ENCODE measurements at regions not wholly inside any gene's neighbourhood (a gene's known extent, or its start where the extent isn't known, plus 50 kb on each side); places are given as distances from the start of the nearest gene placed in this dataset.
"Not testable (repeated sequence)": the region's sequence is repeated elsewhere in the genome, so short reads cannot be mapped to it uniquely, and the experiment has no call there.

DNA sequence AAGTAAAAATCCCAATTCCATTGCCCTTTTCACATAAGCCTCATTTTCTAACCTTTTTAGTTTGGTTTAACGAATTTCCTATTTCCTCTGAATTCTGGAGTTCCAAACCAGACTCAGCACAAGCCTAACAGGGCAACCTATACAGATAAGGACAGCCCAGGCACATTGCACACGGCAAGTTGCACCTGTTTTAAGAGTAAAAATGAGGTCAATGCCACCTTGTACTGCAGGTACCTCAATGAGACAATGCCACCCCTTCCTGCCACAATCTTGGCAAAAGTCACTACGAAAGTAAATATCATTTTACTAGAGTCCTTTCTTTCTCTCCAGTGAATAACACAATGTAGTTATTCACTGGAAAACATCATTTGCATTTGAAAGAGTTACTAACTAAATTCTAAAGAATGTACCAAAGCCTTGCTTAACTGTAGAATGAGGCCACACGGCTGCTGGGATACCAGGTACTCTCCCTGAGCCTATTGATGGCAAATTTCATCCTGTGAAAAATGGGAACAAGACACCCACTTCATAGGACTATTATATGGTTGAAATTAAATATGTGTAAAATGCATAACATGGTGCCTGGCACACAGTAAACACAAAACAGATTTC, 117.2 kb upstream of the NBPF9 start:
- H3K4me3 ChIP-seq (ENCODE audit: low read depth, low read length); in situ Hi-C loops (cut with HindIII; ENCODE audit: low sequenced_read_pairs); DNase-seq (ENCODE audit: low read depth, low spot score): not testable (repeated sequence)

DNA sequence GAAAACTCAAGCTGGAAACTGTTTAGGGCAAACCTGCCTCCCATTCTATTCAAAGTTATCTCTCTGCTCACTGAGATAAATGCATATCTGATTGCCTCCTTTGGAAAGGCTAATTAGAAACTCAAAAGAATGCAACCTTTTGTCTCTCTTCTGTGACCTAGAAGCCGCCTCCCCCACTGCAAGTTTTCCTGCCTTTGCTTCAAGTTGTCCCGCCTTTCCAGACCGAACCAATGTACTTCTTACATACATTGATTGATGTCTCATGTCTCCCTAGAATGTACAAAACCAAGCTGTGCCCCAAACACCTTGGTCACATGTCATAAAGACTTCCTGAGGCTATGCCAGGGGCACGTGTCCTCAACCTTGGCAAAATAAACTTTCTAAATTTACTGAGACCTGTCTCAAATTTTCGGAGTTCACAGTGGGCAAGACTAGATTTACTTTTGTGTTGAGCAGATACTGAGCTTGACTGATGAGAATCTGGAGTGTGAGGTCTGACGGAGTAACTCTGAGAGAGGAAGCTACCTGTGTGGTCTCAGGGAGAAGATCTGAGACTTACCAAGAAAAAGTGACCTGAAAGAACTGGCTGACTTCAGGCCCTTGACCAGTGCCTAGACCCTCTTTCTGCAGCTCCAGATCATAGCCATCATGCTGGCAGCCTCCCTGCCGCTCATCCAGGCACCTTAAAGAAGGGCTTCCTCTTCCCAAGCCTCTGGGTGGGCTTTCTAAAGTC, 124.7 kb upstream of the NBPF9 start:
- DNase-seq (ENCODE audit: low read depth, low spot score); in situ Hi-C loops (cut with HindIII; ENCODE audit: low sequenced_read_pairs): not testable (repeated sequence)

DNA sequence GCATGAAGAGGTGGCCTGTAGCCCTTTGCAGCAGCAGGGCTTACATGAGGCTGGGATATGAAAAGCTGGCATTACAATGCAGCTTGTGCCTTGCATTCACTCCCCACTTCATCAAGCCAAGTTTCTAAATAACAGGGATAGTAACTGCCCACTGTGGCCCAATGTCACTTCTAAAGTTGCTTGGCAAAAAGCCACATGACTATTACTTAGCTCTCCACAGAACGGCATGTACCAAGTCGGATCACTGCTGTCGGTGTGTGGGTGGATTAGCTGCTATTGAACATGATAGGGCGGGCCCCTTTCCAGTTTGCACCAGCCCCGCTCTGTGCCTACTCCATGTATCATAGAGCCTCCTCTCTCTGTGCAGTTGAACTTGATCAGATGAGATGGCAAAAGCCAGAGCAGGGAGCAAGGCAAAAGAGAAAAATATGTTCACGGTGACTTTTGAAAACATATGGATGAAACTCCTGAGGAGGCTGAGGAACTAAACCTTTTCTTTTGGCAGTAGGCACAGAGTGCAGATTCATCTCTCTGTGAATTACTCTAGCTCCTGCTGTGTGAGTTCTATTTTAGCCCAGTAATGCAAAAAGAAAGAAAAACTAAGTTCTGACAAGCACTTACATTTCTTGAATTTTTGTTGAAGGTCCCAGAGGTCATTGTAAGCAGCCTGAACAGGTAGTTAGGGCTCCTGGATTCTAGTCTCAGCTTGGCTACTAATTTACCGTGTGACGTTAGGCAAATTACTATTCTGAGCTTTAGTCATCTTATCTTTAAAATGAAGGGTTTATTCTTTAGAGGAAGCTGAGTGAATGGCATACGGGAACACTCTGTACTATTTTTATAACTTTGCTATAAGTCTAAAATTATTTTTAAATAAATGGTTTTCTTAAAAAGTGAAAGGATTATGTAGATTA, 125.6 kb upstream of the NBPF9 start:
- H3K4me3 ChIP-seq (ENCODE audit: low read depth, low read length); DNase-seq (ENCODE audit: low read depth, low spot score); in situ Hi-C loops (cut with HindIII; ENCODE audit: low sequenced_read_pairs): not testable (repeated sequence)

More for the DNA sequence above, 124.7 kb upstream of the NBPF9 start:
- not testable (repeated sequence) for H3K4me3 ChIP-seq (ENCODE audit: low read depth, low read length)

DNA sequence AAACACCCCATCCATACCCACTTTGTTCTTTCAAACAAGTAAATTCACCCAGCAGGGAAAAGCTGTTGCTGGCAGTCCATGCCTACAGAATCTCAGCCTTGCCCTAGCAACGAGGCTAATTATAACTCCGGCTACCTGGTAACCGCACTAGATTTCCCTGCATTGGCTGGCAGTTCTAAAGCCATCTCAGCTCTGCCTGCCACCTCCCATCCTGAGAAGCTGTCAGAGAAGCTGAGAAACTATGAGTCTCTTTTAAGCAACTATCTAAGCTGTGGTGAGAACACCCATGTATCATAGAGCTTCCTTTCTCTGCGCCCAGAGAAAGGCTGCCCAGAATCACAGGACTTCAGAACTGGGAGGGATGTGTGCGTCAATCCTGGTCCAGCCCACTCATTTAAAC, 126.5 kb upstream of the NBPF9 start:
- in situ Hi-C loops (cut with HindIII; ENCODE audit: low sequenced_read_pairs); DNase-seq (ENCODE audit: low read depth, low spot score); H3K4me3 ChIP-seq (ENCODE audit: low read depth, low read length): not testable (repeated sequence)

- DNase-seq (ENCODE audit: low read depth, low spot score); H3K4me3 ChIP-seq (ENCODE audit: low read depth, low read length); in situ Hi-C loops (cut with HindIII; ENCODE audit: low sequenced_read_pairs): not testable (repeated sequence)
These were observed 131.9 kb upstream of the NBPF9 start for GRCh38 chr1:149234926-149235914.

GRCh38 chr1:149237515-149237914, 134.2 kb upstream of the NBPF9 start:
- H3K4me3 ChIP-seq (ENCODE audit: low read depth, low read length); DNase-seq (ENCODE audit: low read depth, low spot score); in situ Hi-C loops (cut with HindIII; ENCODE audit: low sequenced_read_pairs): not testable (repeated sequence)

- DNase-seq (ENCODE audit: low read depth, low spot score); in situ Hi-C loops (cut with HindIII; ENCODE audit: low sequenced_read_pairs): not testable (repeated sequence)
These were observed 136.7 kb upstream of the NBPF9 start for GRCh38 chr1:149239897-149240508.

DNA sequence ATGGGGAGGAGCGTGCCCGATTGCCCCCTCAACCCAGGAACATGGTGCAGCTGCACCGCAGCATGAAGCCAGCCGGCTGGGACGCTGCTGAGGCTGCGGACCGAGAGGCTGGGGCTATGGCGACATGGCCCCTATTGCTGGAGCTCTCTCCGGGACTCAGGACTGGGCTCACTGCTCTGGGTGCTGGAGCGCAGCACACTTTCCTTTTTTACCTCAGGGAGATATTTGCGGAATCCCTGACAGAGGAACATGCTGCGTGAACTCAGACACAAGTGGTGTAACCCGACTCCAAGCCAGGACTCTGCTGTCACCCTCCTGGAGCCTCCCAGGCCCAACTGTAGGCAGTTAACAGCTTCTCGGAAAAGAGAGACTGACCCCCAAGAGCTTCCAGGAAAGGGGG, 137.2 kb upstream of the NBPF9 start:
- in situ Hi-C loops (cut with HindIII; ENCODE audit: low sequenced_read_pairs); DNase-seq (ENCODE audit: low read depth, low spot score); H3K4me3 ChIP-seq (ENCODE audit: low read depth, low read length): not testable (repeated sequence)

More at GRCh38 chr1:149239897-149240508, 136.7 kb upstream of the NBPF9 start:
- H3K4me3 ChIP-seq (ENCODE audit: low read depth, low read length) = not testable (repeated sequence)

GRCh38 chr1:149241272-149241671, 137.9 kb upstream of the NBPF9 start:
- DNase-seq (ENCODE audit: low read depth, low spot score); H3K4me3 ChIP-seq (ENCODE audit: low read depth, low read length); in situ Hi-C loops (cut with HindIII; ENCODE audit: low sequenced_read_pairs): not testable (repeated sequence)

DNA sequence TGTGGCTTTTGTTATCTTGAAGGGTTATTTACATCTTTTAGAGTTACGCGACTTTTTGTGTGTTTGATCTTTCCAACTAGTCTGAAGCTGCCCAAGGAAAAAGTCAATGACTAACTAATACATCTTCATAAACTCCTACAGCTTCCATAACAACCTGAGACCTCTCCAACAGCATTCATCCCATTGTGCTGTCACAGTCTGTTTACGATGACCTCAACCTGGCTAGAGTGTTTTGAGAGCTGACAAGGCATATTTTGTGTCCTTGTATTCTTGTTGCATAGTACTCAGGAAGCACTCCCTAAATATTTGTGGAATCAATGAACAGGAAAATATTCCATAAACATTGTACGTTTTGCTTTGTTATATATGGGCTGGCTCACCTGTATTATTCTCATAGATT, 140.2 kb upstream of the NBPF9 start:
- DNase-seq (ENCODE audit: low read depth, low spot score); H3K4me3 ChIP-seq (ENCODE audit: low read depth, low read length); in situ Hi-C loops (cut with HindIII; ENCODE audit: low sequenced_read_pairs): not testable (repeated sequence)

DNA sequence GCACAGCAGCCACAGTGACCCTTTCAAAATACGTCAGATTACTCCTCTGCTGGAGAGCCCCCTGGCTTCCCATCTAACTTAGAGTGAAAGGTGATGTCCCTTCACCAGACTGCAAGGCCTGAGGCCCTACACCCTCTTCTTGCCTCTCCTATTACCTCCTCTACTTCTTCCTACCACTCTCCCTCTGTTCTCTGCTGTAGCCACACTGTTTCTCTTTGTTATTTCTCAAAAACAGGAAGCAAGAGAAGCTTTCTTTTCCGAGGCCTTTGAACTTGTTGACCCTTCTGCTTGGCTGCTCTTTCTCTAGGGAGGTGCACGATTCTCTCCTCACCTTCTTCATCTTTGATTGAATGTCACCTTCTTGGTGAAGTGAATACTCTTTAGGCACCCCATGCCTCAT, 141.3 kb upstream of the NBPF9 start:
- in situ Hi-C loops (cut with HindIII; ENCODE audit: low sequenced_read_pairs); DNase-seq (ENCODE audit: low read depth, low spot score); H3K4me3 ChIP-seq (ENCODE audit: low read depth, low read length): not testable (repeated sequence)

- in situ Hi-C loops (cut with HindIII; ENCODE audit: low sequenced_read_pairs); H3K4me3 ChIP-seq (ENCODE audit: low read depth, low read length); DNase-seq (ENCODE audit: low read depth, low spot score): not testable (repeated sequence)
These were observed 142.9 kb upstream of the NBPF9 start for GRCh38 chr1:149246212-149246611.

DNA sequence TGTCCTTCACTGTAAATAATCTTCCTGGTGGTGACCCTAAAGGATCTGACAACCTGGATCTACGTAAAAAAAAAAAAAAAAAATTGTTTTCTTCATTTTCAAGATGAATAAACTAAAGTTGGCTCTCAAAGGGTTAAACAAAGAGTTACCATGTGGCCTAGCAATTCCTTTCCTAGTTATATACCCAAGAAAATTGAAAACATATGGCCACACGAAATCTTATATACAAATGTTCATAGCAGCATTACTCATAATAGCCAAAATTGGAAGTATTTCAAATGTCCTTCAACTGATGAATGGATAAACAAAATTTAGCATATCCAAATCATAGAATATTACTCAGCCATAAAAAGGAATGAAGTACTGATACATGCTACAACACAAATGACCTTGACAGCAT, 145.3 kb upstream of the NBPF9 start:
- in situ Hi-C loops (cut with HindIII; ENCODE audit: low sequenced_read_pairs); H3K4me3 ChIP-seq (ENCODE audit: low read depth, low read length); DNase-seq (ENCODE audit: low read depth, low spot score): not testable (repeated sequence)

GRCh38 chr1:149249850-149250467, 146.6 kb upstream of the NBPF9 start:
- in situ Hi-C loops (cut with HindIII; ENCODE audit: low sequenced_read_pairs); DNase-seq (ENCODE audit: low read depth, low spot score); H3K4me3 ChIP-seq (ENCODE audit: low read depth, low read length): not testable (repeated sequence)

- in situ Hi-C loops (cut with HindIII; ENCODE audit: low sequenced_read_pairs); H3K4me3 ChIP-seq (ENCODE audit: low read depth, low read length); DNase-seq (ENCODE audit: low read depth, low spot score): not testable (repeated sequence)
These were observed 151.8 kb upstream of the NBPF9 start for GRCh38 chr1:149254894-149255847.

All from astrocyte of the spinal cord (primary cell).